AG09309 (cell line): ENCODE measurements at regions not wholly inside any gene's neighbourhood (a gene's known extent, or its start where the extent isn't known, plus 50 kb on each side); places are given as distances from the start of the nearest gene placed in this dataset.

Source experiments
- DNase-seq: peaks from one replicate; pipeline ENCODE4 v3.0.0-alpha.2; 2010; ENCODE audit warnings: low read depth
- H3K4me3 ChIP-seq: 2 replicates; pipeline ENCODE4 v1.5.1; 2011; ENCODE audit warnings: mild to moderate bottlenecking, low read depth, low read length, moderate library complexity; ENCODE audit not compliant: control insufficient read depth
- CTCF ChIP-seq: IDR thresholded peaks from 2 replicates; pipeline ENCODE4 v1.5.1; 2011; ENCODE audit warnings: mild to moderate bottlenecking, low read depth, low read length, inconsistent platforms; ENCODE audit not compliant: insufficient read depth, control insufficient read depth; ENCODE audit errors: missing control alignments

DNA sequence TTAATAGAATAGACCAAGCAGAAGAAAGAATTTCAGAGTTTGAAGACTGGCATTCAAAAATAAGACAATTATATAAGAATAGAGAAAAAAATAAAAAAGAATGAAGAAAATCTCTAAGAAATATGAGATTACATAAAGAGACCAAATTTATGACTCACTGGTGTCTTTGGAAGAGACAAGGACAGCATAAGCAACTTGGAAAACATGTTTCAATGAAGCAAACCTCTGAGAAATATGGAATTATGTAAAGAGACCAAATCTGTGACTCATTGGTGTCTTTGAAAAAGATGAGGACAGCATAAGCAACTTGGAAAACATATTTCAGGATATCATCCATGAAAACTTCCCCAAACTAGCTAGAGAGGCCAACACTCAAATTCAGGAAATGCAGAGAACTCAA, 60.4 kb upstream of the LYPLAL1 start:
- no peak for DNase-seq
- H3K4me3 ChIP-seq = no peak overlapping the region
- TF ChIP-seq CTCF = no peak

GRCh38 chr1:219114014-219114413, 59.7 kb upstream of the LYPLAL1 start:
- H3K4me3 ChIP-seq = no peak overlapping the region
- DNase-seq = no peak
- no peak for TF ChIP-seq CTCF

GRCh38 chr1:219119839-219120238, 53.8 kb upstream of the LYPLAL1 start:
- no peak for TF ChIP-seq CTCF
- H3K4me3 ChIP-seq = no peak overlapping the region
- DNase-seq = peak; percentile 71

- peak; percentile 84 for DNase-seq
- no peak overlapping the region for H3K4me3 ChIP-seq
- TF ChIP-seq CTCF = no peak
These were observed 52.8 kb upstream of the LYPLAL1 start for GRCh38 chr1:219120624-219121544.

DNA sequence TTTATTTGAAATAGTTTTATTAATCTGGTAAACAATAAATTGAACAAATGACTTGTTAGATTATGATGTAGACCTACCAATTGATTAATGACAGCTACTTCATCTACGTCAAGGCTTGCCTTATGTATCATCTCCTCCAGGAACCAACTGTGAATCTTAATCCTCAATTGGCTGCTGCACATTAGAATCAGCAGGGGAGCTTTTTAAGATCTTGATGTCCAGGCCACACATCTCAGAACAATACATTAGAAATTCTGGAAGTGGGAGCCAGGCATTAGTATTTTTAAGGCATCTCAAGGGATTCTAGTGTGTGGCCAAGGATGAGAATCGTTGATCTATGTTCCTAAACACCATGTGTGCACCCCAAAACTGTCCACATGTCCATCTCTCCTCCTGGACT, 52.0 kb upstream of the LYPLAL1 start:
- TF ChIP-seq CTCF = no peak
- no peak for DNase-seq
- H3K4me3 ChIP-seq = no peak overlapping the region

DNA sequence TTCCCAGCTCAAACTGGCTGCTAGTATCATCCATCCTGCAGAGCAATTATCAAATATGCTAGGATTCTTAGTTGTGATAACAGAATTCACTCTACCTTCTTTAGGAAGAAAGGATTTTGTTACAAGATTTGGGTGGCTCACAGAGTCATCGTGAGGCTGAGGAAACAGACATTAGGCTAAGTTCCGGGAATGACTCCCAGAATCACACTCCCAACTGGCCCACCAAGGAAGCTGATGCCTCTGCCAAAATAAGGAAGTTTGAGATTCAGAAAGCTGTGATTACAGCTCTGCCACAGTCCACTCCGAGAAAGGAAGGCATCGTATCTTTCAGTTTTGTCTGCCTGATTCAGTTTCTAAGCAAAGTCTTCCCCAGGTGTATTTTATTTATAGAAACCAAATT, 50.6 kb upstream of the LYPLAL1 start:
- TF ChIP-seq CTCF = no peak
- DNase-seq = no peak
- no peak overlapping the region for H3K4me3 ChIP-seq
